Embryonic facial prominence (tissue), 1 donor: ENCODE measurements at regions not wholly inside any gene's neighbourhood (a gene's known extent, or its start where the extent isn't known, plus 50 kb on each side); places are given as distances from the start of the nearest gene placed in this dataset.
"Not testable (repeated sequence)": the region's sequence is repeated elsewhere in the genome, so short reads cannot be mapped to it uniquely, and the experiment has no call there.

ENCODE experiments used
- DNase-seq: peaks from one replicate; pipeline ENCODE4 v3.0.0-alpha.2; 2016; ENCODE audit errors: extremely low spot score

DNA sequence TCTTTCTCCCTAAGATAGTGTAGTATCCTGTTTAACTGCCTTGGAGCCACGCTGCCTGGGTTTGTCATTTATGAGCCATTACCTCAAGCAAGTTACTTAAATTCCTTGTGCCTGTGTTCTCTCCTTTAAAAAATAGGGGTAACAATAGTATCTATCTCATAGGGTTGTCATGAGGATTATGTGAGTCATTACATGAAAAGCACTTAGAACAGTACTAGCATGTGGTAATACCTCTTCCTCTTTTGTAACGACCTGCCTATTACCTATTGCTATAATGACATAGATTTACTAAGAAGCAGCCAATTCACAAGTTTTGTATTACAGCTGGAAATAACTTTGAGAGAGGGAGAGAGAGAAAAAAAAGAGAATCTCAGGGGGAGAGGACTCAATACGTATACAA is 834.7 kb downstream of the RAPGEF2 start:
- DNase-seq = no peak

DNA sequence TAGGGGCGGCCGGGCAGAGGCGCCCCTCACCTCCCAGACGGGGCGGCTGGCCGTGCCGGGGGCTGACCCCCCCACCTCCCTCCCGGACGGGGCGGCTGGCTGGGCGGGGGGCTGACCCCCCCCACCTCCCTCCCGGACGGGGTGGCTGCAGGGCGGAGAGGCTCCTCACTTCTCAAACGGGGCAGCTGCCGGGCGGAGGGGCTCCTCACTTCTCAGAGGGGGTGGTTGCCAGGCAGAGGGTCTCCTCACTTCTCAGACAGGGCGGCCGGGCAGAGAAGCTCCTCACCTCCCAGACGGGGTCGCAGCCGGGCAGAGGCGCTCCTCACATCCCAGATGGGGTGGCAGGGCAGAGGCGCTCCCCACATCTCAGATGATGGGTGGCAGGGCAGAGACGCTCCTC is 836.8 kb downstream of the RAPGEF2 start:
- not testable (repeated sequence) for DNase-seq

DNA sequence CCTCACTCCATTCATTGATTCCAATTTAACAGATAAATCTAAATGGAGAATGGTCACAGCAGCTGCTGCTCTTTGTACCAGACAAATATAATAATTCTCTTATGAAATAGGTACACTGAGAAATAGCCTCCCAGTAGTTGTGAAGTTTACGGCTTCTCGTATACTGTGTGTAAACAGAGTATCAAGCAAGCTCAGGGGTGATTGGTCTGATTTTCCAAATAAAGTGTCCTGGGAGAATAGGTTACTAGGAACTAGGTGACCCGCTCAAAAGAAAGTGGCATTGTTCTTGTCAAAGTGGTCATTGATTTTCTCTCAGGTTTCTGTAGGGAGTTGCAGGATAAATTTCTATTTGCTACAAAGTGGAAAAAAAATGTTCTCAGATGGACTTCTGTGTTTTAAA is 838.2 kb downstream of the RAPGEF2 start:
- no peak for DNase-seq

DNA sequence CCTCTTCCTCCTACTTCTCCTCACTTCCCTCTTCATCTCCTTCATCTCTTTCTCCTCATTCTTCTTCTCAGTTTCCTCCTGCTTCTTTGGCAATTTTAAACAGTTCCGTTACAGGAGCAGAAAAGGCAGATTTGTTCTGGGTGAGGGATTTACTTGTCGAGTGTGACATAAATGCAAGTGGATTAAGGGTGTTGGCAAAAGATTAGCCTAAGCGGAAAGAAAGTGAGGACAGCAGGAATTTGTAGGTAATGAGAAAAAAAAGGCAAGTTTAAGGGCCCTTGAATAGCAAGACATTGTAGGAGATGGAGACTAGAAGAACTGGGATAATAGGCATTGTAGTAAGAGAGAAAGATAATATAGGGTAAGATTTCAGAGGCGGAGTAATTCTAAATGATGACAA is 841.6 kb downstream of the RAPGEF2 start:
- no peak for DNase-seq

DNA sequence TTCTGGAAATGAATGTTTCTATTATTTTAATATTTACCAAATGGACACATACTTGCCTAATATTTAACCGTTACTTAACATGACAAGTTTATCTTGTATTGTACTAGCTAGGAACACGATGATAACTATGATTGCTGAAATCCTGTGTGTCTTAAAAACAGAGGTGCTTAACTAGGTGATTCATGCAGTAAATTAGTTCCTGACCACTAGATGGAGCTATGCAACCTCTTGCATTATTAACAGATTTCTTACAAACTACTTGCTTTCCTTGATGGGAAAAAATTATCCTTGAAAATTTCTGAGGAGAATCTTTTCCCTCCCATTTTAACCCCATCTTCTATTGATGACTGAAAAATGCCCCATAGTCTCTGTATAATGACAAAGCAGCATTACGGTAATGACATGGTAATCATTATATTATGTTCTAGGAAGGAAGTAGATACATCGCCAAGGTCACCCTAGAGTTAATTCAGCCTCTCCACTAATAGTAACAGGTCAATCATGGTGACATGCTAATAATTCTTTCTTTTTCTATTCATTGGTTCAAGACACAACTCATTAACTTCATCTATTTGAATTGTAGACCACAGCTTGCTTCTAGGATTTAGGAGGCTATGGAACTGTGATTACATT is 844.2 kb downstream of the RAPGEF2 start:
- peak; percentile 55 for DNase-seq

DNA sequence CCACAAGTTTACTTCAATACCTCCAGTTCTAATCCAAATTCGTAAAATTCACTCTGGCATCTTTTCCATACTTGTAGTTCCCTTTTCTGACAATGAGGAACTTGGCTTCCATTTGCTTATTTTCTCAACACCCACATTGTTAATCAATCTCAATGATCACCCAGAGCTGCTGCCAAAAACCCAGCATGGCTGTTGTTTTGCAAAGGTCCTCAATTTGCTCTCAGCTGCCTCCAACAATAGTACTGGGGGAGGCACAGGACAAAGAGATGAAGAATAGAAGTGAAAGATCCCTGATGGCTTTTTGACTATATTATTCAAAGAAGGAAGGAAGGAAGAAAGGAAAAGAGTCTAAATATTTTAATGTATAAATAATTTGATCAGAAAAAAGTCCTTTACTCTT is 847.8 kb downstream of the RAPGEF2 start:
- DNase-seq = no peak

DNA sequence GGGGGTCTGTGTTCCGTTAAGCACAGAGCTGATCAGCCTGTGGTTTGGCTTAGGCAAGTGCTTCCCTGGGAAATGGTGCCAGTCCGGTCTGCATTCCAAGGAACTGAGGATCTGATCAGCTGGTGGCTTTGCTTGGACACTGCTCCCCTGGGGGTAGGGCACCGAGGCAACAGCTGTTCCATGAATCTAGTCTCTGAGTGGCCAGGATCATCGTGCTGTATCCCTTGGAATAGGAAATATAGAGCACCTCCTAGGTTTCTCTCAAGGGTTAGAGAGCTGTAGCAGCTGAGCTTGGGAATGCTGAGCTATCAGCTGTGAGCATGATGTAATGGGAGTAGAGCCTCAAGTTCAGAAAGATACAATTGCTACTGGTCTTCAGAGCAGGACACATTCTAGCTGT is 863.9 kb downstream of the RAPGEF2 start:
- DNase-seq = no peak

DNA sequence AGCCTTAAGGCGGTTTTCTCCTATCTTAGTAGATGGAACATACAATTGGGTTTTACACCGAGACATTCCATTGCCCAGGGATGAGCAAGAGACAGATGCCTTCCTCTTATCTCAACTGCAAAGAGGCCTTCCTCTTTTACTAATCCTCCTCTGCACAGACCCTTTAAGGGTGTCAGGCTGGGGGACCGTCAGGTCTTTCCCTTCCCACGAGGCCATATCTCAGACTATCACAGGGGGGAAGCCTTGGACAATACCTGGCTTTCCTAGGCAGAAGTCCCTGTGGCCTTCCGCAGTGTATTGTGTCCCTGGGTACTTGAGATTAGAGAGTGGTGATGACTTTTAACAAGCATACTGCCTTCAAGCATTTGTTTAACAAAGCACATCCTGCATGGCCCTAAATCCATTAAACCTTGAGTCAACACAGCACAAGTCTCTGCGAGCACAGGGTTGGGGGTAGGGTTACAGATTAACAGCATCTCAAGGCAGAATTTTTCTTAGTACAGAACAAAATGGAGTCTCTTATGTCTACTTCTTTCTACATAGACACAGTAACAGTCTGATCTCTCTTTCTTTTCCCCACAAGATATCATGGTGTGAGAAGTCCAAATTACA is 874.1 kb downstream of the RAPGEF2 start:
- not testable (repeated sequence) for DNase-seq

DNA sequence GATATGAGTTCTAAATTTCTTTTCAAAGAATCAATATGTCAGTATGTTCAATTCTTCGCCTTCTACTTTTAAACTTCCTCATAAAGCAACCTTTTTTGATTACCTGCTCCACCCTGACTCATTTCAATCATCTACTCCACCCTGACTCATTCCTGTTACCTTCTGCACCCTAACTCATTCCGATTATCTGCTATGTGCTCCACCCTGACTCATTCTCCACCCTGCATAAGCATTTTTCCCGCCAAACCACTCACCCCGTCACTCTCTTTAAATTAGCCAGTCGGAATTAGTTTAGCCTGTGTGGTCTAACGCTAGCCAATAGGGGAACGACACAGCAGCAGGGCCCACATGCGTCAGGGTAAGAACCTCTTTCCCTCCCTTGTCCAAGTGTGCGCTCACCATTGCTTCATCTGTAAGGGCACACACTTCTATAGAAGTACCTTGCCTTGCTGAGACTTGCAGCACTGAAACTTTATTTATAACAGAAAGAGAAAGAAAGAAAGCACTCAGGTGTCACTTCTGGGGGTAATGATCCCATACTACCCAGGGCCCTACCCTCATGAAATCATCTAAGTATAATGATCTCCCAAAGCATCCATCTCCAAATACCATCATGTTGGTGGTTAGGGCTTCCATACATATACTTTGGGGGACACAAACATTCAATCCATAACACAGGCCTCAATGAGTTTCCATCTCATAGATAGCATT is 875.2 kb downstream of the RAPGEF2 start:
- DNase-seq = no peak

DNA sequence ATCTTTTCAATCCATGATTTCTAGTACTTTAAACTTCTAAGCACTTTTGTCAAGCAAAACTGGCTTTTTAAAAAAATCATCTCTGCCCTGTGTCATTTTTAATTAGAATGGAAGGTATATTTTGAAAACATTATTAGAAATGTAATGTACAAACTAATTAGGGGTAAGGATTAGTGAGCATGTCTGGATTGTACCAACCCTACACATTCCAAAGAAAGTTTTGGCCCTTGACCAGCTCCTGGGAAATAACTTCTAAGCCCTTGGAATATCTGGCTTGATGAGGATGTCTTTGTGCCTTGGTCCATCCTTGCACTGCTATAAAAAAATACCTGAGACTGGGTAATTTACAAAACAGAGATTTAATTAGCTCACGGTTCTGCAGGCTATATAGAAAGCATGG is 876.5 kb downstream of the RAPGEF2 start:
- no peak for DNase-seq

DNA sequence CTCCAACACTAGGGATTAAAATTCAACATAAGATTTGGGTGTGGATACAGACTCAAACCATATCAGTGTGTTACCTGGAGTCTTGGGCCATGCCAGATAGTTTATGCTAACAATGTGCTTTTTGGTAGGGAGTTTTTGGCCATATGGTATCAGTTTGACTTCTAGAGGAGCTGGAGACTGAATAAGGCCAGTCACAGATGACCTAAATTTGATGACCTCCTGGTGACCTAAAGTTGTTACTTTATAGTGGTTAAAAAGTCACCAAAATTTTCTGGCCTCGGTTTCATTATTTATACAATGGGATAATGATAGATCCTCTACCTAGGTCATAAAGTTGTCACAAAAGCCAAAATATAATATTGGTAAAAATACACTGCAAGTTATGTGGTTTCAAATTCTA is 877.1 kb downstream of the RAPGEF2 start:
- no peak for DNase-seq

DNA sequence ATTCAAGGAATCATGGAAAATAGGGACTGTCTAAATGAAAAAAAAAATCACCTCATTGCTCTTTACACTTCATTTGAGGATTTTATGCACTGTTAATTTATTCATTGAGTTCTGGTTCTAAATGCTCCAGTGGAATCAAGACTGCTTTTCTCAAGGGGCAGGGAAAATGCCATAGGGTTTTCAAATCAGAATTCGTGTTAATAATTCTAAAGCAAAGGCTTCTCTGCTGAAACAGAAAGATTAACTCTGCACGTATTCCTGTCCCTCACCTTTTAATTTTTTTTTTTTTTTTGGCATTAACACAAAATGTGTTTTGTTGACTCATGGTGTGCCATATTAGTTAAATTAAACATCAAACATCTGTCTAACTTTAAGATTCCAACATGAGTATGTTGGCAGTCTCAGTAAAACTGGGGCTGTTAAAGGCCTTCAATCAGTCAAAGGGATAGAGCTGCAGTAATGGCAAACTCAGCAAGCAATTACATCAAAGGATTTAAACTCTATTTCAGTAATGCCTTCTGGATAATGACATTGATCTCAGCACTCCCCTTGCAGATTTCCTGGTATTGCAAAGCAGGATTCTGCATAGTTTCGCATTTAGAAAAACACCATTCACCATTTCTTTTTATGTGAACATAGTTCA is 878.1 kb downstream of the RAPGEF2 start:
- DNase-seq = no peak

DNA sequence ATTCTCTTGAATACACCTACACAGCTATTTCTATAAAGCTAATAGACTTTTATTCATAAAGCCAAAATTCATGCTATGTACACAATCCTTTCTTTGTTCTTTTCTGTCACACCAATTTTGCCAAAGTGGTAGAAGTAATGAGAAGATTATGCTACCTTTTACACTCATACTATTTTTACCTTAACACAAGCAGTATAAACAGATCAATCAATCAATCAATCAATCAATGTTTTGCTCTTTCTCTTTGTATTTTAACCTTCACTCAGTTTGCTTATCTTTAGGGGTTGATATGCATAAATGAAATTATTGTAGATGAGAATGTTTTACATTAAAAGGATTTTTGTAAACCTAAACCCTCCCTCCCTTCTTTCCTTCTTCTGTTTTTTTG is 878.6 kb downstream of the RAPGEF2 start:
- DNase-seq = no peak

DNA sequence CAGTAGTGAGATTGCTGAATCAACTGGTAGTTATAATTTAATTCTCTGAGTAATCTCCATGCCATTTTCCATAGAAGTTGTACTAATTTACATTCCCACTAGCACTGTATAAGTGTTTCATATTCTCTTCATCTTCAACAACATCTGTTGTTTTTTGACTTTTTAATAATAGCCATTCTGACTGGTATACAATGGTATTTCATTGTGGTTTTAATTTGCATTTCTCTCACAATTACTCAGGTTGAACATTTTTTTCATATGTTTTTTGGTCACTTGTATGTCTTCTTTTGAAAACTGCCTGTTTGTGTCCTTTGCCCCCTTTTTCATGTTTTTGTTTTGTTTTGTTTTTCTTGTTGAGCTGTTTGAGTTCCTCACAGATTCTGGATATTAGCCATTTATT is 880.2 kb downstream of the RAPGEF2 start:
- DNase-seq = no peak

DNA sequence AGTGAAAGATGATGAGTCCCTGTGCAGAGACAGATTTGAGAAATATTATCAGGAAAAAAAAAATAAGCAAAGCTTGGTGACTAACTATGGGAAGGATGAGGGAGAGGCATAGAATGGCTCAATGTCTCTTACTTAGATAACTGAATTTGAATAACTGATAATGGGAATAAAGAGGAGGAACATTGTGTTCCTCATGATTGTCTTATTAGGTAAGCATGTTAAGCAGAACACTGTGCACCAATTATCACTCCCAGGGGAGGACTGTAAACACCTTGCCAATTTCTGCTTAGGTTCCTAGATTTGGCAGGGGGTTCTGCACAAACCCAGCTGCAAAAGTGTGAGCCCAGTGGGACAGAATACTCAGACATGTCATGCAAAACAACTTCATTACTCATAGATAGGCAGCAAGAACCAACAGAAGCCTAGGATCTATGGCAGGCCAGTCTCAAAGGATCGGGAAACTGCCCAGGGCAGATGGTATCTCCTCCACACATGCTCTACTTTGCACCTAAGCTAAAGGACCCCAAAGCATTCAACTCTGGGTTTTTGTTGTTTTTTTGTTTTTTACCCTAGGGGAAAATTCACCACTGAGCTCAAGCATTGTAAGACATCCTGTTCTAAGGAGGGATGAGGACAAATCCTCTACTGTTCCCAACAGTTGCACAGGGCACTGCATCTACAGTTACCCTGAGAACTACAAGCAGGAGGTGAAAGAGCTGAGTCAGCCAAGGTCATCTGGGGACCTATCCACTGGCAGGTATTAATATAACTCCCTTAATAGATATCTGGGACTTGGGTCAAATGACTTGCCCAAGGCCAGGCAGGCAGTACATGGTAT is 907.0 kb downstream of the RAPGEF2 start:
- DNase-seq = no peak

DNA sequence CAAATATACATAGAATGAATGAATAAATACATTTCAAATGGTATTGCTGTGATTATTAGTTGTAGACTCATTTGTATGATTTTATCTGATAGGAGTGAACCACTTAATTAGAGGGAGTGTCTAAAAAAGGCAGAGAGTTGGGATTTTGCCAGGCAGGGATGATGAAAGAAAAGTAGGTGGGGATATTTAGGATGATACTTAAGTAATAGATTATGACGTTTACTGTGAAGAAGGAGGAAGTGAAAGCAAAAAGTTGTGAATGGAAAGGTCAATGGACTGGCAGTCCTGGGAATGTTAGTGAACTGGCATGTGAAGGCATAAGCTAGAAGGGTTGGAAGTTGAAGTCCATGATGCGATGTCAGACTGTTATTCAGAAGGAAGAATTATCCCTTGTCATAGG is 917.1 kb downstream of the RAPGEF2 start:
- DNase-seq = no peak

DNA sequence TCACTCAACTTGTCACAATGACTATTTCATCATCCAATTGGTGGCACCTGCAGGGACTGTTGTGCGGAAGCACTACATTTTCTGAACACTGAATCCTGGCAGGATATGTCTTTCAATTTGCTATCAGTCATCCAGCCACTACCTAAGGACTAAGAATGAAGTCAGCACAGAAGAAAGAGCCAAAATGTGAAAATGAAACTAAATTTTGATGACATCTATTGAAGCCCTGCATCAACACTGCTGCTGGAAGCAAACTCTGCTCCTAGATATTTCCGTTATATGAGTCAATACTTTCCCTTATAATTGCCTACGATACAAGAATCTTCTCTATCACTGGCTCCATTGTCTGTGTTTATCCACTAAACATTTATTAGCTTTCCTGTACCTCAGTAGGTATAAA is 917.9 kb downstream of the RAPGEF2 start:
- DNase-seq = no peak

DNA sequence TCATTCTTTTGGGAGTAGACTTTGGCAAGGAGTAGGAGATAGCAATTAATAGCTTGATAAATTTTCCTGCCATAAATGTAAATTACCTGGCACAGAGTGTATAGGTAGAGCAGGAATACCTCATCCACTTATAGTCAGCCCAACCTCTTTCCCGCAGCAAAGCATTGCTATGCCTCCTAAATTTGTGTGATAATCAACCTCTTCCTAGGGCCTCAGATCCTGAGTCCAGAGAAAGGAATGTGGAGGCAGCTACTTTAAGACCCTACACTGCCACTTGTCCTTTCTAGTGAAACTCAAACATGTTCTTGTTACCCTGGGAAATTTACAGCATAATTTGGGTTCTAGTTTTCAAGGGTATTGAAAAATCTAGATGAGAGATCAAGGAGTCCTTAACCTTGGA is 919.0 kb downstream of the RAPGEF2 start:
- no peak for DNase-seq

DNA sequence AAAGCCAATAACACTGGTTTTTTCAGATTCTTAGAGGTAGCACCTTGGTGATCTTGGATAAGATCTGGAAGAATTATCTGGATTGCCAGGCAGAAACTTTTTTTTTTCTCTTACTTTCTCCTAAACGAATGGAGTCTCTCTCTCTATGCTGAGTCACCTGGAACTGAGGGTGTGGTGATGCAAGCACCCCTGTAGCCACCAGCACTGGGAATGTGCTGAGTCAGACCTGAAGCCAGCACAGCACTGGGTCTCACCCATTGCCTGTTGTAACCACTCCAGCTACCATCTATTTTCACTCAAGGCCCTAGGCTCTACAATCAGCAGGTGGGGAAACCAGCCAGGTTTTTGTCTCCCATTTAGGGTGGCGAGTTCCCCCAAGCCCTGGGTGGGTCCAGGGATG is 923.8 kb downstream of the RAPGEF2 start:
- no peak for DNase-seq

DNA sequence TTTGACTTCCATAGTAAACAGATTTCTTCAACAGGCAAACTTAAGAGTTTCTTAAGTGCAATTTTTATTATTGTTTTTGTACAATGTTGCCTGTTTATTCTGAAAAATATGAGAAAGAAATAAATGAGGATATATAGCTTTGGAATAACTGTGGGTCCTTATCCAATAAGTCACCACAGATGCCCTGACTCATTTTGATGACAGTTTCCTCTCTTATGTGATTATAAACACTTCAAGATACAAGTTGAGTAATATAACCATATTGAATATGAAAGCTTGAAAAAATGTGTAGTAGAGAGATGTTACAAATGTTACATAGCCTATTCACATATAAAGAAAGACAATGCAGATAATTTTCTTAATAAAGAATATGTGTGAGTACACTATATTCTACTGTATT is 931.6 kb downstream of the RAPGEF2 start:
- no peak for DNase-seq

DNA sequence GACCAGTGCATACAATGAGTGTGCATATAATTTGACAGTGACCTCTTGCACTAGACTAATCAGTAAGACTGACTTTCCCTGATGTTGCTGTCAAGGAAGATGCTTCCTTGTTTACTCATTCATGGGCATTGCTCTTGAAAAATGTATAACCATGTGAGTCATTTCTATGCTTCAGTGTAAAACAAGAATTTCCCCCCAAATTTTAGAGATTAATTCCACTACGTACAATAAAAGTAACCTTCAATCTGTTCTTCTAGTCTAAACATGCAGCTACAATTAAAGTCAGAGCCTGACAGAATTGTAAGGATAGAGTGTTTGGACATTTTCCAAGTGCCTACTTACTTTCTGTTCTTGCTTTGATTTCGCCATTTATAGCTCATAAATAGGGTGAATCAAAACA is 935.7 kb downstream of the RAPGEF2 start:
- no peak for DNase-seq

DNA sequence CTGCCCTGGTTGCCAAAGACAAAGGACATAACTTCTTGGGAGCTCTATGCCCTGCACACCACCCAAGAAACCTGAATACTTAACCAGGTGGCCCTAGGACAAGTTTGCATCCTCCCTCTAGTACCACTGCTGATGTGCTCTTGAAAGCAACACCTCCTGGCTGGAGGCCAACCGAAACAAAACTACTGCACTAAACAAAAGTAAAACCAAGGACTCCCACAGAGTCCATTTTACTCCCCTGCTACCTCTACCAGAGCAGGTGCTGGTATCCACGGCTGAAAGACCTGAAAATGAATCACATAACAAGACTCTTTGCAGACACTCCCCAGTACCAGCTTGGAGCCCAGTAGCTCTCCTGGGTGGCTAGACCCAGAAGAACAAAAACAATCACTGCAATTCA is 941.8 kb downstream of the RAPGEF2 start:
- DNase-seq = no peak
